DMS114 treated with DMSO at 0.1 percent for 48 hours (cell line): ENCODE measurements at regions not wholly inside any gene's neighbourhood (a gene's known extent, or its start where the extent isn't known, plus 50 kb on each side); places are given as distances from the start of the nearest gene placed in this dataset.

Experiments used
- DNase-seq: peaks from one replicate; lab custom pipeline; 2025; ENCODE audit not compliant: unreplicated experiment; lab: John Stamatoyannopoulos, UW

- no peak for DNase-seq
These were observed 677.8 kb downstream of the TAF11L14 start for GRCh38 chr5:18312016-18312415.

GRCh38 chr5:18314192-18314778, 680.0 kb downstream of the TAF11L14 start:
- no peak for DNase-seq

- no peak for DNase-seq
These were observed 687.1 kb downstream of the TAF11L14 start for GRCh38 chr5:18321262-18321942.

GRCh38 chr5:18323891-18324290, 689.6 kb downstream of the TAF11L14 start:
- no peak for DNase-seq

- no peak for DNase-seq
These were observed 691.2 kb downstream of the TAF11L14 start for GRCh38 chr5:18325431-18325830.

- DNase-seq: no peak
These were observed 695.1 kb downstream of the TAF11L14 start for GRCh38 chr5:18329328-18329727.

- no peak for DNase-seq
These were observed 699.6 kb downstream of the TAF11L14 start for GRCh38 chr5:18333841-18334240.

- no peak for DNase-seq
These were observed 700.7 kb downstream of the TAF11L14 start for GRCh38 chr5:18334949-18335348.

GRCh38 chr5:18354828-18355227, 720.6 kb downstream of the TAF11L14 start:
- DNase-seq: no peak

GRCh38 chr5:18357486-18357885, 723.2 kb downstream of the TAF11L14 start:
- DNase-seq: no peak

GRCh38 chr5:18366234-18366633, 732.0 kb downstream of the TAF11L14 start:
- no peak for DNase-seq

GRCh38 chr5:18370531-18370930, 736.3 kb downstream of the TAF11L14 start:
- no peak for DNase-seq

GRCh38 chr5:18375641-18376040, 741.4 kb downstream of the TAF11L14 start:
- DNase-seq: no peak

- DNase-seq: no peak
These were observed 743.8 kb downstream of the TAF11L14 start for GRCh38 chr5:18378066-18378465.

GRCh38 chr5:18379189-18379588, 744.9 kb downstream of the TAF11L14 start:
- DNase-seq: no peak

GRCh38 chr5:18380729-18381362, 746.6 kb downstream of the TAF11L14 start:
- no peak for DNase-seq

- peak; percentile 26 for DNase-seq
These were observed 759.5 kb downstream of the TAF11L14 start for GRCh38 chr5:18393565-18394442.

GRCh38 chr5:18394443-18394804, 760.2 kb downstream of the TAF11L14 start:
- DNase-seq: no peak

- DNase-seq: no peak
These were observed 761.2 kb downstream of the TAF11L14 start for GRCh38 chr5:18395126-18396110.

- no peak for DNase-seq
These were observed 763.1 kb downstream of the TAF11L14 start for GRCh38 chr5:18397371-18397770.
